Testis (tissue), 2 donors: ENCODE measurements at regions not wholly inside any gene's neighbourhood (a gene's known extent, or its start where the extent isn't known, plus 50 kb on each side); places are given as distances from the start of the nearest gene placed in this dataset.

Source experiments
- CTCF ChIP-seq, 3 experiments: fragments of 450-650 bp in 2 of 3; fragments of 200-600 bp in 1 of 3; sonication (generic) in 1 of 3; IDR thresholded peaks; one replicate each; pipeline ENCODE4 v1.5.1; 2016 to 2019; ENCODE audit warnings: antibody characterized with exemption in 3 of 3, mild to moderate bottlenecking in 2 of 3, moderate library complexity in 1 of 3
- POLR2A ChIP-seq: fragments of 450-650 bp; IDR thresholded peaks from one replicate; pipeline ENCODE4 v1.6.1; 2017; ENCODE audit warnings: antibody characterized with exemption, mild to moderate bottlenecking, moderate library complexity

- TF ChIP-seq CTCF (IDR thresholded peaks at IDR 0.05), result no peak
- TF ChIP-seq POLR2A, result no peak
Measured at GRCh38 chr1:94317790-94318188, 80.4 kb upstream of the ARHGAP29 start.
